ENCODE measurements at regions not wholly inside any gene's neighbourhood (a gene's known extent, or its start where the extent isn't known, plus 50 kb on each side); places are given as distances from the start of the nearest gene placed in this dataset.

GRCh38 chr1:103941086-103941485 lies 191.4 kb downstream of the AMY1C start:
- SMC1A ChIA-PET (ENCODE audit: uncharacterized antibody, unreplicated experiment) = no interaction called here

More at GRCh38 chr1:103941086-103941485, 191.4 kb downstream of the AMY1C start:
- Histone ChIP-seq H3K79me2 (ENCODE audit: control insufficient read depth, insufficient read depth, low read length) (no peaks in the 10 kb centered on the region), H4K20me1 (ENCODE audit: control insufficient read depth, insufficient read depth) (no peaks in the 10 kb centered on the region), H3K27me3 (replicated peaks in 1 of 2; ENCODE audit: control insufficient read depth in 2 of 2, insufficient read depth in 2 of 2, low read length in 1 of 2) (no peaks in the 10 kb centered on the region), H3K4me2 (ENCODE audit: control insufficient read depth, insufficient read depth) (no peak overlapping the region), H3K36me3 (ENCODE audit: control insufficient read depth in 2 of 2, insufficient read depth in 2 of 2, low read length in 1 of 2) (no peaks in the 10 kb centered on the region), H3K9me3 (replicated peaks; ENCODE audit: control insufficient read depth, insufficient read depth, low read length) (no peaks in the 10 kb centered on the region), H3K4me3 (no peak overlapping the region), H3K9ac (ENCODE audit: control insufficient read depth, insufficient read depth, low read length) (no peak overlapping the region), H3K4me1 (ENCODE audit: control insufficient read depth, insufficient read depth, low read length) (no peaks in the 10 kb centered on the region), H3K27ac (ENCODE audit: control insufficient read depth, insufficient read depth) (no peak overlapping the region), H2AFZ (ENCODE audit: control insufficient read depth, low read depth, low read length) (no peak overlapping the region)
- ATAC-seq = no peak
- RAD21 ChIA-PET (ENCODE audit: unreplicated experiment) = no interaction called here
- POLR2A ChIA-PET = no interaction called here
- in situ Hi-C loops (cut with MboI) = no loop called here
- no peak for FAIRE-seq
- no peak for TF ChIP-seq ETV6 (conservative IDR thresholded peaks at IDR 0.05 in 1 of 2, IDR thresholded peaks at IDR 0.05 in 1 of 2; ENCODE audit: borderline replicate concordance in 1 of 2, low read depth in 1 of 2)
- no peak for TF ChIP-seq TCF3 (IDR thresholded peaks at IDR 0.05; ENCODE audit: borderline replicate concordance, insufficient read depth, low read depth, low read length)
- no peak for TF ChIP-seq EZH2 (IDR thresholded peaks at IDR 0.05; ENCODE audit: borderline replicate concordance, control insufficient read depth, low read depth, low read length)
- no peak for TF ChIP-seq NFYA (IDR thresholded peaks at IDR 0.05; ENCODE audit: borderline replicate concordance, low read depth, low read length)
- TF ChIP-seq, protein P1, sequence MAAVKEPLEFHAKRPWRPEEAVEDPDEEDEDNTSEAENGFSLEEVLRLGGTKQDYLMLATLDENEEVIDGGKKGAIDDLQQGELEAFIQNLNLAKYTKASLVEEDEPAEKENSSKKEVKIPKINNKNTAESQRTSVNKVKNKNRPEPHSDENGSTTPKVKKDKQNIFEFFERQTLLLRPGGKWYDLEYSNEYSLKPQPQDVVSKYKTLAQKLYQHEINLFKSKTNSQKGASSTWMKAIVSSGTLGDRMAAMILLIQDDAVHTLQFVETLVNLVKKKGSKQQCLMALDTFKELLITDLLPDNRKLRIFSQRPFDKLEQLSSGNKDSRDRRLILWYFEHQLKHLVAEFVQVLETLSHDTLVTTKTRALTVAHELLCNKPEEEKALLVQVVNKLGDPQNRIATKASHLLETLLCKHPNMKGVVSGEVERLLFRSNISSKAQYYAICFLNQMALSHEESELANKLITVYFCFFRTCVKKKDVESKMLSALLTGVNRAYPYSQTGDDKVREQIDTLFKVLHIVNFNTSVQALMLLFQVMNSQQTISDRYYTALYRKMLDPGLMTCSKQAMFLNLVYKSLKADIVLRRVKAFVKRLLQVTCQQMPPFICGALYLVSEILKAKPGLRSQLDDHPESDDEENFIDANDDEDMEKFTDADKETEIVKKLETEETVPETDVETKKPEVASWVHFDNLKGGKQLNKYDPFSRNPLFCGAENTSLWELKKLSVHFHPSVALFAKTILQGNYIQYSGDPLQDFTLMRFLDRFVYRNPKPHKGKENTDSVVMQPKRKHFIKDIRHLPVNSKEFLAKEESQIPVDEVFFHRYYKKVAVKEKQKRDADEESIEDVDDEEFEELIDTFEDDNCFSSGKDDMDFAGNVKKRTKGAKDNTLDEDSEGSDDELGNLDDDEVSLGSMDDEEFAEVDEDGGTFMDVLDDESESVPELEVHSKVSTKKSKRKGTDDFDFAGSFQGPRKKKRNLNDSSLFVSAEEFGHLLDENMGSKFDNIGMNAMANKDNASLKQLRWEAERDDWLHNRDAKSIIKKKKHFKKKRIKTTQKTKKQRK (IDR thresholded peaks at IDR 0.05; ENCODE audit: low read depth, low read length) = no peak
- TF ChIP-seq, protein P2, sequence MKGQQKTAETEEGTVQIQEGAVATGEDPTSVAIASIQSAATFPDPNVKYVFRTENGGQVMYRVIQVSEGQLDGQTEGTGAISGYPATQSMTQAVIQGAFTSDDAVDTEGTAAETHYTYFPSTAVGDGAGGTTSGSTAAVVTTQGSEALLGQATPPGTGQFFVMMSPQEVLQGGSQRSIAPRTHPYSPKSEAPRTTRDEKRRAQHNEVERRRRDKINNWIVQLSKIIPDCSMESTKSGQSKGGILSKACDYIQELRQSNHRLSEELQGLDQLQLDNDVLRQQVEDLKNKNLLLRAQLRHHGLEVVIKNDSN (IDR thresholded peaks at IDR 0.05; ENCODE audit: borderline replicate concordance, extremely low read length, insufficient read depth, low read depth, low read length) = no peak
- no peak for TF ChIP-seq E4F1 (IDR thresholded peaks at IDR 0.05; ENCODE audit: borderline replicate concordance, partially characterized antibody)
- TF ChIP-seq RCOR1 (conservative IDR thresholded peaks at IDR 0.05; ENCODE audit: low read depth, low read length) = no peak
- TF ChIP-seq IKZF2 (IDR thresholded peaks at IDR 0.05) = no peak
- no peak for TF ChIP-seq NKRF (conservative IDR thresholded peaks at IDR 0.05)
- TF ChIP-seq SRF (IDR thresholded peaks at IDR 0.05; ENCODE audit: low read depth in 2 of 2, low read length in 2 of 2) = no peak
- intact Hi-C loops (cut with micrococcal nuclease; ENCODE audit: unreplicated experiment) = no loop called here
- DNase-seq (ENCODE audit: low read depth, low spot score) = no peak
- WGBS (ENCODE audit: insufficient coverage, insufficient replicate concordance, low lambda C conversion rate, missing lambda C conversion rate) = 14% methylated on average over 3 of the region's 3 CpGs
- CTCF ChIA-PET = no interaction called here
- no TSS peak for BruUV-seq (replicated peaks)

All from GM12878 (cell line).